HG03064 (cell line): ENCODE measurements at regions not wholly inside any gene's neighbourhood (a gene's known extent, or its start where the extent isn't known, plus 50 kb on each side); places are given as distances from the start of the nearest gene placed in this dataset.

ENCODE experiments used
- ATAC-seq: cut with Tn5 transposase; IDR thresholded peaks from one replicate; pipeline ENCODE4 v1.9.1; 2021; ENCODE audit warnings: low read depth; ENCODE audit not compliant: unreplicated experiment

GRCh38 chr7:21077602-21078001 is 290.9 kb upstream of the SP8 start:
- no peak for ATAC-seq

- ATAC-seq = no peak
Observed at GRCh38 chr7:21084286-21084685, 297.6 kb upstream of the SP8 start.

- ATAC-seq = no peak
Observed at GRCh38 chr7:21086688-21087087, 300.0 kb upstream of the SP8 start.

- ATAC-seq = no peak
Observed at GRCh38 chr7:21089653-21090052, 303.0 kb upstream of the SP8 start.

- no peak for ATAC-seq
Observed at GRCh38 chr7:21092766-21093702, 306.3 kb upstream of the SP8 start.

GRCh38 chr7:21094589-21094988 is 307.9 kb upstream of the SP8 start:
- ATAC-seq = no peak

GRCh38 chr7:21099432-21099831 is 312.7 kb upstream of the SP8 start:
- ATAC-seq = no peak

GRCh38 chr7:21099955-21100354 is 313.3 kb upstream of the SP8 start:
- ATAC-seq = no peak

- ATAC-seq = no peak
Observed at GRCh38 chr7:21101541-21101940, 314.9 kb upstream of the SP8 start.

GRCh38 chr7:21103426-21104123 is 316.9 kb upstream of the SP8 start:
- ATAC-seq = no peak

- ATAC-seq = no peak
Observed at GRCh38 chr7:21104124-21104500, 317.4 kb upstream of the SP8 start.

- no peak for ATAC-seq
Observed at GRCh38 chr7:21106296-21106732, 319.6 kb upstream of the SP8 start.

- ATAC-seq = no peak
Observed at GRCh38 chr7:21107101-21107500, 320.4 kb upstream of the SP8 start.

GRCh38 chr7:21108182-21108581 is 319.7 kb upstream of the SP4 start:
- ATAC-seq = no peak

GRCh38 chr7:21113609-21114415 is 314.1 kb upstream of the SP4 start:
- ATAC-seq = no peak

GRCh38 chr7:21123586-21123985 is 304.3 kb upstream of the SP4 start:
- no peak for ATAC-seq

GRCh38 chr7:21125297-21125696 is 302.6 kb upstream of the SP4 start:
- no peak for ATAC-seq

- no peak for ATAC-seq
Observed at GRCh38 chr7:21128062-21128817, 299.6 kb upstream of the SP4 start.

- no peak for ATAC-seq
Observed at GRCh38 chr7:21131897-21132296, 296.0 kb upstream of the SP4 start.

GRCh38 chr7:21134631-21135030 is 293.3 kb upstream of the SP4 start:
- no peak for ATAC-seq
